Cardiac fibroblast (primary cell): ENCODE measurements at regions not wholly inside any gene's neighbourhood (a gene's known extent, or its start where the extent isn't known, plus 50 kb on each side); places are given as distances from the start of the nearest gene placed in this dataset.

ENCODE experiments used
- DNase-seq, 2 donors: peaks; one replicate each; pipeline versions ENCODE4 v3.0.0 to v3.0.0-alpha.2; 2010; ENCODE audit warnings: low read depth in 2 of 2
- H3K4me3 ChIP-seq, 2 donors: replicated peaks in 1 of 2; 1 replicate in 1 of 2; 2 replicates in 1 of 2; pipeline ENCODE4 v1.5.1; 2011; ENCODE audit warnings: low read depth in 2 of 2, low read length in 2 of 2, mild to moderate bottlenecking in 2 of 2, moderate library complexity in 1 of 2
- TF ChIP-seq, protein P1 (sequence below): IDR thresholded peaks from one replicate; pipeline ENCODE4 v1.5.1; 2011; ENCODE audit warnings: low read depth, mild to moderate bottlenecking, low read length, inconsistent platforms

DNA sequence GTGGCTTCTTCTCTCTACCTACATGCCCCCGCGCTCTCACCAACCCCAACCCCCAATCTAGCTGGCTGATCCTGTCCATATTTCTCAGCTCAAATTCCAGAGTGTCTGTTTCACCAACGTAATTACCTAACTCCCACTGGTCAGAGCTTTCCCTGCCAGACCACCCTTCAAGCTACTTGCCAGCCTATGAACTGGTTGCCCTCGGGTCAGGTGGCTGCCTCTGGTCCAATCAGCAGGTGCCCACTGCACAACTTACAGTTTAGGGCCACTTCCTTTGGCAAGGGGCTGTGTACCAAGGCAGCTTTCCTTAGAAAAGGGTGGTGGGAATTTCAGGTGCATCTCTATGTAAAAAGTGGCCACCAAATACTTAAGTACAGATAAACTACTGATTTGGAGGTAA, 92.2 kb upstream of the SLC30A5 start:
- DNase-seq = no peak
- H3K4me3 ChIP-seq = no peak overlapping the region
- TF ChIP-seq, protein P1, sequence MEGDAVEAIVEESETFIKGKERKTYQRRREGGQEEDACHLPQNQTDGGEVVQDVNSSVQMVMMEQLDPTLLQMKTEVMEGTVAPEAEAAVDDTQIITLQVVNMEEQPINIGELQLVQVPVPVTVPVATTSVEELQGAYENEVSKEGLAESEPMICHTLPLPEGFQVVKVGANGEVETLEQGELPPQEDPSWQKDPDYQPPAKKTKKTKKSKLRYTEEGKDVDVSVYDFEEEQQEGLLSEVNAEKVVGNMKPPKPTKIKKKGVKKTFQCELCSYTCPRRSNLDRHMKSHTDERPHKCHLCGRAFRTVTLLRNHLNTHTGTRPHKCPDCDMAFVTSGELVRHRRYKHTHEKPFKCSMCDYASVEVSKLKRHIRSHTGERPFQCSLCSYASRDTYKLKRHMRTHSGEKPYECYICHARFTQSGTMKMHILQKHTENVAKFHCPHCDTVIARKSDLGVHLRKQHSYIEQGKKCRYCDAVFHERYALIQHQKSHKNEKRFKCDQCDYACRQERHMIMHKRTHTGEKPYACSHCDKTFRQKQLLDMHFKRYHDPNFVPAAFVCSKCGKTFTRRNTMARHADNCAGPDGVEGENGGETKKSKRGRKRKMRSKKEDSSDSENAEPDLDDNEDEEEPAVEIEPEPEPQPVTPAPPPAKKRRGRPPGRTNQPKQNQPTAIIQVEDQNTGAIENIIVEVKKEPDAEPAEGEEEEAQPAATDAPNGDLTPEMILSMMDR = no peak

DNA sequence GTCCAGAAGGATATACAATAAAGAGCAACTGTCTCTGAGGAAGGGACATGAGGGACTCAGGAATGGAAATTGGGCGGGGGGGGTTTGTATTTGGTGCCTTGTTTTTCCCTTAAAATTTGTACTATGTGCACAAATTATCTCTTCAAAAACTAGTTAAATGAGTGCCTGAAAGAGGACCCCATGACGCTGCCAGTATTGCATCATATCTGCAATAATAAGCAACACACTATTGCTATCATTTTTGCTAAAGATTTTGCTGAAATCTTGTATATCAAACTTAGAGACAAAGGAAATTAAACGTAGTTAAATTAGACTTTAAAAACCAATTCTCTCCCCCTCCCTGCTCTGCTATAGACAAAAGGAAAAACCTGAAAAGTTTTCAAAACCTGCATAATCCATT, 89.7 kb upstream of the SLC30A5 start:
- no peak overlapping the region for H3K4me3 ChIP-seq
- TF ChIP-seq, protein P1 = no peak

DNA sequence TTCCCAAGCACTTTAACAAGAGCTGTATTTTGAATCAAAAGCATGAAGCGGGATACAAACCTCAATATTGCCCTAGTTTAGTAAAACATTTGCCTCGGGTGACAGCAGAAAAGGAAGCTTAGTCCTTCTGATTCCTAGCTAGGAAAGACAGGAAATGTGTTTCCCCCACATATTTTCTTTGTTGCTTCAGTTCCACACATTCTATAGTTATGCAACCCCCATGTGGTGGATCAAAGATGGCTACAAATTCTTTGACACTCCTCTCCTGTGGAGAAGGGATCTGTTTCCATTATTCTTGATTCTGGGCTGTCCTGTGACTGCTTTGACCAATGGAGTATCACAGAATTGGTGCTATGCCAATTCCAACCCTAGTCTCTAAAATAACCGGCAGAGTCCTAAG, 89.1 kb upstream of the SLC30A5 start:
- H3K4me3 ChIP-seq = no peak overlapping the region
- no peak for DNase-seq
- TF ChIP-seq, protein P1 = no peak

More for the DNA sequence above, 89.7 kb upstream of the SLC30A5 start:
- no peak for DNase-seq

DNA sequence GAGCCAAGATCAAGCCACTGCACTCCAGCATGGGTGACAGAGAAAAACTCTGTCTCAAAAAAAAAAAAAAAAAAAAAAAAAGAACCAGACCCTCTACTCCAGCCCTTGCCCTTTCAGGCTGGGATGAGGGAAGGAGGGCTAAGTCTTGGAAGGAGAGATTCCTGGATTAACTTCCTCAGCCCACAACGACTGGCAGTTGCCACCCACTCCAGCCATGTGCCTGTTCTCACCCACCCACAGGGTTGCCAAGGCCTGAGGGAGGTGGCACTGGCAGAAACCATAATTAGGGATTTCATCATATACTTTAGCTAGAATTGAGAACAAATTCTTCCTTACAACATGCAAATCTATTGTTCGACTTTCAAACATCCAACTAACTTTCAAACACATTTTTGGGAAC, 87.8 kb upstream of the SLC30A5 start:
- no peak for DNase-seq
- no peak overlapping the region for H3K4me3 ChIP-seq
- TF ChIP-seq, protein P1 = no peak

DNA sequence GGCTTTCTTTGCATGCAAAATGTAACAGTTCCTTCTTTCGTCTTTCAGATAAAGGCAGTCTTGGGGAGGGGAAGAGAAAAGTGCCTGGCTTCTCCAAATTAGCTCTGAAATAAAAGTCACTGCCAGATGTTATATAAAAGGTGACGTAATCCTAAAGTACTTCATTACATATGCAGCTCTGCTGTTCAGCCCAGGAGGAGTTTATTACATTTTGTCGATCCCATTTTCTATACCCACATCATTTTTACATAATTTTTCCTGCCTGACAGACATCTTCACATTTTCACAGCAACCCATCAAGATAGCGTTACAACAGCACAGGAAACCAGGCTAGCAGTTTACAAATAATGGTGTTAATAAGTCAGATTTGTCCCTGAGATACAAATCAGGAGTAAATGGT, 86.7 kb upstream of the SLC30A5 start:
- no peak for DNase-seq
- H3K4me3 ChIP-seq = no peak overlapping the region
- TF ChIP-seq, protein P1 = no peak

DNA sequence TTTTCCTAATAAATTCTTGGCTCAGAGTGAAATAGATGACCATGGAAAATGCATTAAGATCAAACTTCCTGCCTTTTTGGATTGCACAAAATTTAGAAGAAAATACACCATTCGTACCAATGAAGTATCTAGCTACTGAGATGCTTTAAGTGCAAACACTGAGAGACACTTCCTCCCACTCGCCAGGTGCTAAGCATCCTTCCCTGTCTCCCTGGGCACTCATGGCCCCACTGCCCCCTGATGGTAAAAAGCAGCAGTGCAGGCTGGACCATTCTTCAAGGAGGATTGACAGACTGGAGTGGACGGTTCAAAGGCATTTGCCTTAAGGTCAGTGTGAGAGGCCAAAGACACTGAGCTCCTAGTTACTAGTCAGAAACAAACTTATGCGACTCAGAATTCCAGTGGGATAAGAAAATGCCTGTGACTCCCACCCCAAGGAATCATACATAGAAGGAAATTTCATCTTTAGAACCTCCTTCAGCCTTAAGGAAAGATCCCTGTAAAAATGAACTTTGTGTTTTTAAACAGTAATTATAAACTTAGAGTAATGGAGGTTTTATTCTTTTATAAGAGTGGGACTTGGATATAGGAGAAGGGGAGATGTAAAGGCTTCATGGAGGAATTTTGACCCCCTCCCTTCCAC, 86.0 kb upstream of the SLC30A5 start:
- TF ChIP-seq, protein P1 = peak; percentile 95
- H3K4me3 ChIP-seq = no peak overlapping the region
- DNase-seq = peak; percentile 49 to 64

DNA sequence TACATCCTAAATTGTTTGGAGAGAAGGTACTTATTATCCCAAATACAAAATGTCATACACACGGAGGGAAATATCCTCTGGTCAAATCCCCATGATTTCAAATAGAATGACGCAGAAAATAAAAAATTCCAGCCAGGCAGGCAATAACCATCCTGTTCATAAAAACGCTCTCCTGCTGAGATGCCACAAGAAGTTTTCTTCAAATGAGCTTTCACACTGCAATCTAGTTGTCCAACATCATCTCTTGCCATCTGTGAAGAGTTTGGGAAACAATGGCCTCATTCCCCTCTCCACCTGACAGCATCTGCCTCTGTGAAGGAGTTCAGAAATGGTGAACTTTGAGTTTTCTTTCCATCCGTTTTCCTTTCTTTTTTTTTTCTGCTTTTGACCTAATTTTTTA, 83.3 kb upstream of the SLC30A5 start:
- no peak for DNase-seq
- TF ChIP-seq, protein P1 = no peak

More for the DNA sequence above, 83.3 kb upstream of the SLC30A5 start:
- H3K4me3 ChIP-seq = no peak overlapping the region
